Activated CD4-positive, alpha-beta T cell treated with anti-CD3 and anti-CD28 coated beads, Interleukin-2, amount 50 U/mL, for 16 hours (primary cell): ENCODE measurements at regions not wholly inside any gene's neighbourhood (a gene's known extent, or its start where the extent isn't known, plus 50 kb on each side); places are given as distances from the start of the nearest gene placed in this dataset.
A peak's percentile ranks its signal among the peaks of the same experiment; 100 is the strongest.

Experiments used
- DNase-seq: peaks from one replicate; pipeline ENCODE4 v3.0.0-alpha.2; 2020

DNA sequence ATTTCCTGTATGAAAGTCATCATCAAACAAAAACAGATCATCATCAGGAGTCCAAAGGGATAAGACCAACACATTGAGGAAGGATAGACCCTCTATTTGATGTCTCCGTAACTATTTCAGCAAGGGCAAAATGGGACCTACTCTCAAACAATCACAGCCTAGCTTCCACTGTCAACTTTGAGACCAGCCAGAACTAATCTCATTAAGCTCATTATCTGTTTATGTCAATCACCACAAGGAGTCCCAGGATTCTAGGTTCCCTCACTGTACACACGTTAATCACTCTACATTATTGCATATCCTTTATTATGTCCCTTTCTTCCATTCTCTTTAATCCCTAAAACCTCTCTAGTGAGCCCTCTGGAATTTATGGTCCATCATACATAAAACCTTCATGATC, 370.3 kb upstream of the LINC00305 start:
- DNase-seq, result no peak

DNA sequence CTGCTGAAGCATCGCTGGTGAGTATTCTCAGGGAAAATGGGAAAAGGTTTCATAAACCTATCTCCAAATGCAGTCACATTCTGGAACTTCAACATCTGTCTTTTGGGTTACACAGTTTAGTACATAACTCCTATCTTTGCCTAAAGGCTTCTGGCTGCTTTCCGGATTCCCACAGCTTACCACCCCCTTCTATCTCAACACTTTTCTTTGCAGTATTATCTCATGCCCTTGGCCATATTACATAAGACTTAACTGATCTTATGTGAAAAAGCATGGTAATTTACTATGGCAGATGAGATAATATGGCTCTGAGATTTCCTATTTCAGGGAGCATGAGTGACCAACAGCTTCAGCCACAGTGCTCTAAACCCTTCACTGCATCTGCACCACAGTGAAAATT, 369.3 kb upstream of the LINC00305 start:
- no peak for DNase-seq

DNA sequence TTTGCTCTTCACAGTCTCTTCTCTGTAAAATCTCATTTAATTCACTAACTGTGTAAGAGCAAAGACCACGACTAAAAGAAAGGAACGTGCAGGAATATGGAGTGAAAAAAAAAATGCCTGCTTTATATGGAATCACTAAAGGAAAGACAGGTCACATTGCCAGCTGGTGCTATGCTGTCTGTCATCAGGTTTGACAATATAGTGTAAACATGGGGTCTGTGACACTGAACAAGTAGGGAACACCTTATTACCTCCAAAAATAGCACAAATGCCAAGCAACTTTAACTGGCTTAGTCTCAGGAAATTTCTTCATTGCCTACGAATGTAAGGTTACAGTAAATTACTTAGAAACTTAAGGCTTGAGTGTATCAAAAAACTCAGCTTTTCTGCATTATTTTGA, 364.5 kb upstream of the LINC00305 start:
- DNase-seq, result no peak

DNA sequence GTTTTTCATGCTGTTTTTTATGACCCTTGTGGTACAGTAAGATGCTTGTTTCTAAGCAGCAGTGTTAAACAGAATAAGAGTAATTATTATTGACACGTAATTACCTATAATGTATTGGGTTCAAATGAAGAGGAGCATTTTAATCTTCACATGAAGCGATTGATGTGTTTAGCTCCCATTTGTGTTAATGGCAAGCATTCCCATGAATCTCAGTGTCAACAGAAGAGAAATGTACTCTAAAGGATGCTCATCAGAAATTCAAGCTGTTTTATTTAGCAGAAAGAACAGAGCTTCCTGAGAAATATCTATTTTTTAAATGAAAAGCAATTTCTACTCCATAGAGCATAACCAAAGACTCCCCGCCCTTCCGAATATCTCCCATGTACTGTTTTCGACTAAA, 341.3 kb upstream of the LINC00305 start:
- no peak for DNase-seq

DNA sequence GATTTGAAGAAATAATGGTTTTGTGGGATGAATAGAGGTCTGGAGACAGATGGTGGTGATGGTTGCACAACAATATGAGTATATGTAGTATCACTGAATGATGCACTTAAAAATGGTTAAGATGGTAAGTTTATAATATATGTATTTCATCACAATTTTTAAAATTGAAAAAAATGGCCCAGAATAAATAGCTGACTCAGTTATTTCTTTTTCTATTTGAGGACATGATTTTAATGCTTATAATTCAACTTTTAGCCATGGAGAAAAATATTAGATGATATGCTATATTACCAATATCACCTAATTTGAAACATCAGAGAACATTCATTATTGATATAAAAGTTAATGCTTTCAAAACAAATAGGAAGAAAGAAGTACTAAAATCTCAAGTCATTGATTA, 339.8 kb upstream of the LINC00305 start:
- no peak for DNase-seq

DNA sequence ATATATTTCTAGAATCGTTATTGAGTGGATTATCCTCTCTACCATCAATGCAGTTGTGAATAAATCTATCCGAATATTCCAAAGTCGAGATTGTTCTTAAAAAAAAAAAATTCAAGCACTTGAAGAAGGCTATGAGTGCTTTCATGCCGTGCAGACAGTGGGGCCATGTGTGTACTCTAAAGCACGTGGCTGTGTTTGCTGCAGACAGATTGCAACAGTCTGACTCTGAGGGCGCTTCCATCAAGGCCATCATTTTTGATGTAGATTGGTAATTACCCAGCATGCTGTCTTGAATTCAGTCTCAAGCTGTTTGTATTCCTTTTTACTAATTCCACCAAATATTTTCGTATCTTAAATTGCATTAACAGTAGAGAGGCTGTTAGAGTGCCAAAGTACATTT, 325.9 kb upstream of the LINC00305 start:
- DNase-seq, result no peak

DNA sequence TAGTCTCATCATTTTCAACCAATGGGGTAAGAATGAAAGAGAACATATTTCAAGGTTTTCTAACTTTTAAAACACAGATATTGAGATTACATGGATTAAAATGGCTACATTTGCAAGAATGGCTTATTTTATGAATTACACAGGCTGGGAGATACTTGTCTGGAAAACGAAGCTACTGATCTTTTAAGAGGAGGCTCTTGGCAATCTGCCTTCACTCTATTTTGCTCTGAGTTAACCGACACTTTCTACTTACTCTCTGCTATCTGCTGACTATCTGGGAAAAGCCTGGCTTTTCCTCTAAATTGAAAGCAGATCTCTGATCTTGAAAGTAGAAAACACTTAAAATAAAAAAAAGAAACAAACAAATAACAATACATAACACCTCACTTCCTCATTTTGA, 325.4 kb upstream of the LINC00305 start:
- DNase-seq, result no peak

DNA sequence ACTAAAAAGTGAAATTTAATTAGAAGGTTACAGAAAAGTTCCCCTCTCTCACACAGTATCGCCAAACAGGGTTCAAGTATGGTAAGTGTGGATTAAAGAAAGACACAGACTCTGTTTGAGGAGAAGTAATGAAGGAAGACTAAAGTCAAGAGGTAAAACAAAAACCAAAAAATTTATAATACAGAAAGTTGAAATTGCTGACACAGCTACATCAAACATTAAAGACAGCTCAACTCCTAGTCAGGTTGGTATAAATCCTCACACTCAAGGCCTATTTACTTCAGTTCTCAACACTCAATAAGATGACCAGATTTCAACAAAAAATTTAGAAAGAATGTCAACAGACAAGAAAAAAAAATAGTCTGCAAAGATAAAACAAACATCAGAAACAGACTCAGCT, 300.5 kb upstream of the LINC00305 start:
- DNase-seq, result no peak

DNA sequence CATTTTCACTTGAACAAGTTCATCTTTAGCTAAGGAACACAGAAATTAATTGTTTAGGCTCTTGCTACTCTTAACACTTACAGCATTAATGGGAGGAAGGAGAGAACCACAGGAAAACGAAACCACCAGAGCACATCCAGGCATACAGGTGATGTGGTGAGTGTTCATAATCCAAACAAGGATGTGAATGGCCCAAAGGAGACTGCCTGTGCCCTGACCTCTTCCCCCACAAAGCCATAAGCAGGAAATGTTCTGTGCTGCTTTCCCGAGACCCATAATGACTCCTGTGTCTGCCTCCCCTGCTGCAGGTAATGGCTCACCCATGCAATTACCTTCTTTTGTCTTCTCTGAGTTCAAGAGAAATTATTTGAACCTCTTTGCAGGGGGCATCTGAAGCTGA, 295.9 kb upstream of the LINC00305 start:
- DNase-seq, result no peak

DNA sequence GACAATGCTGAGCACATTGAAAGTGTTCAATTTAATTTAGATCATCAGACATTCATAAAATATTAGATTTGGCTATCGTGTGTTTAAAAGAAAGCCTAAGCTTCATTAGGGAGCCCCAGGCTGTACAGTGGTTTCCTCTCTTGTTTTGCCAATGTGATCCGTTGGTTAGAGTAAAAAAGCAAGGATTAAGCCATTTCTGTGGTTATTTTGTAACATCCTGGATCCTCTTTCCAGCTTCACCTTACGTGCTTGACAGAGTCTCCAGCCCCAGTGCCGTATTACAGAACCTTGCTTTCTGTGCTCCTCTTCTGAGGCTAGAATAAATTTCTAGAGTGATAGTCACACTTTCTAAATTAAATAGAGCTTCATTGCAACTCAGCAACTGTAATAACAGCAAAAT, 289.3 kb upstream of the LINC00305 start:
- DNase-seq, result no peak

DNA sequence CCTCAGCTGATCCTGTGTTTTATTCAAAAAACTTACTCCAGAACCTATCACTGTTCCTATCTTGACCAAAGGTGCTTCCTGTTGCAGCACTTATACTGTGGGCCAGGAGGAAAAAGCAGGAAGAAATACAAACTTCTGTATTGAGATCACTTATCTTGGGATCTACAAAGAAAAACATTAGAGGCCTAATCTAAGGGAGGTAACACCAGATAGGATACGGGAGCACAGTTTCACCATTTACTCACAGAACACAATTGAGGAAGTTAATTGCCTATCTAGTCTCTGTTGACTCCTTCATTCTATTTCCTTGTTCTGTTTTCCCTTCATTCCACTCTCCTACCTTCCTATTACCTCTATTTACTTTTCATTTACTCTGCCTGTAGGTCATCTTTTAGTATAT, 287.2 kb upstream of the LINC00305 start:
- DNase-seq, result no peak

DNA sequence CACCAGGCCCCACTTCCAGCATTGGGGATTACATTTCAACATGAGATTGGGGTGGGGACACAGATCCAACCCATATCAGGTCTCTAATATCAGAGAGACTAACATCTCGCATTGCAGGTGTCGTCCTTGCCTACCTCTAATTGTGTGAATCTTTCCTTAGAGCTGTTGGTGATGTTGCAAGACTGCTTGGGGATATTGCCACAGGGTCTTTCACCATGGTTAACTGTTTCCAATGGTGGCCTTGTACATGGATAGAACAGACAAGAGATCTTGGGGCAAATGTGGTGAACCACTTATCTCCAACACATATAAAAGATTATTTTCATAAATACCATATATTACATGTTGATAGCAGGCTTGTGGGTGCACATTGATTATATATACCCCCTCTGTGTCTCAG, 270.3 kb upstream of the LINC00305 start:
- no peak for DNase-seq

DNA sequence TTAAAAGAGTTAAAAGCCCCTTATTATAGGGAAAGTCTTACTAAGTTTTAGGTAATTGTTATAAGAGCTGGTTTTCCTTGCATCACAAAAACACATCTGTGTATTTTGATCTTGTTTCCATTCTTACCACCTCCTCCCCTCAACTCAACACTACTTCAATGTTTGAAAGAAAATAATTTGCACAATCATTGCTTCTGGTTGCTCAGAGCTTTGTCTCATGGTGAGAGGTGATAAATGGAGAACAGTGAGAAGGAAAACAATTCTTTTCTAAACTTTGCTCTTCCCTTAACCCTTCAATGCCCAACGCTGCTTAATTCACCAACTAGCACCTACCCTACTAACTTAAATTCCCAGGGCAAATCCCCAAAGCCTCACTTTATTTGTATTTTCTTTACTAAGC, 268.1 kb upstream of the LINC00305 start:
- DNase-seq, result no peak

DNA sequence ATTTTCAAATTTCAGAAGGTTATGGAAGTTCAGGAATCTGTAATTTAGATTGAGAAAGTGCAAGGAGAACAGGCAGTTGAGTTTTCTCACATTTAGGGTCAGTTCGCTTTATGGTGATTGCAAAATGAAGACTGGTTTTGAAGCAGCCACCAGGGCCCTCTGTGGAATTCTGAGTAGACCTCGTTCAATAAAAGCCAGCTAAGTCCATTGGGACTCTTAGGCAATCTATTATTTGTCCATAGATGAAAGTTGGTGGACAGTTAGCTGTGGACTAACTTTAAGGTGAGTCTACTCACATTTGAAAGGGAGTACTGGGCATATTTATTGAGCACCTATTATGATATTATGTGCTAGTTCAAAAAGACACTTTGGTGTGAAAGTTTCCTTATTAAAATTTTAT, 266.3 kb upstream of the LINC00305 start:
- no peak for DNase-seq

DNA sequence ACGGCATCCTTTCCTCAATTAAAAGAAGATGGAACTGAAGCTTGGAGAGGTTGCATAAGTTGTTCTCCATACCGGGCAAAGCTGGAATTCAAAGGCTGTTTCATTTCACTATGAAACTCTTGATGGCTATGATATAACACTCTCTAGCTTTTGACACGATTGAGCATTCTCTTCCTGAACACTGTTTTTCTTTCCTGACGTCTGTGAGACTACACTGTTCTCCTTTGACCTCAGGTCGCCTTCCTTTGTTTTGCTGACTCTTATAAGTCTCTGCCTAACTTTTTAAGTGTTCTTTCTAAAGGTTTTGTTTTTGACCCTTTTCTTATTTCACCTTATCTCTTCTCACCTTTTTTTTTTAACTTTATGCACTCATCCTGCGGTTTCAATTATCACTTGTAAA, 261.8 kb upstream of the LINC00305 start:
- no peak for DNase-seq

DNA sequence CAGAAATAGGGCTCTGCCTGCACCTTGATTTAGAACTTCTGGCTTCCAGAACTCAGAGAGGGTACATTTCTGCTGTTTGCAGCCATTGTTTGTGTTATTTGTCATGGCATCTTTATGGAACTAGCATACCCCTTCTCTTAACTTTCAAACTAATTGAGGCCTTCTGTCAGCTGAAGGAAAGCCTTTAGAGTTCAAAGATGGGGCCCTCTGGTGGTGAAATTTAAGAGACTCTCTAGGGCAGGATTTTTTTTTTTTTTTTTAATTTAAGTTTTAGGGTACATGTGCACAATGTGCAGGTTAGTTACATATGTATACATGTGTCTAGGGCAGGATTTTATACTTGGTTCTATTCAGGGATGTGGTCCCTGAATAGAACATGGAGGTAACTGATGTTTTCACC, 260.6 kb upstream of the LINC00305 start:
- peak; percentile 6 for DNase-seq

DNA sequence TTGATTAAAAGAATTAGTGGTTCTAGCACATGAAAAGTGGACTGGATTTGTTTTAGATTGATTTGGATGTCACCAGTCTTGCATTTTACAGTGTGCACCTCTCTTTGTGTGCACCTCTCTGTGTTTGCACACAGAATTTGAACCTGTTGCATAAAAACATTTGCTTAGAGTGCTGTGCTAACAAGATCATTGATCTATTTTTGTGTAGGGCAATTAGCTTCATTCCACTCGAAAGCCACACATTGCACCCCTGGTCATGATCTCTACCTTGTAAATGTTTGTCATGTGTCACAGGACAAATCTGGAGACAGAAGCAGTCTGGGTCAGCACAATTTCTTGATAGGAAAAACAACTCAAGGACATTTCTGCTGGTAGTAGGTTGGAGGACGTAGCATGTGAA, 258.7 kb upstream of the LINC00305 start:
- no peak for DNase-seq

DNA sequence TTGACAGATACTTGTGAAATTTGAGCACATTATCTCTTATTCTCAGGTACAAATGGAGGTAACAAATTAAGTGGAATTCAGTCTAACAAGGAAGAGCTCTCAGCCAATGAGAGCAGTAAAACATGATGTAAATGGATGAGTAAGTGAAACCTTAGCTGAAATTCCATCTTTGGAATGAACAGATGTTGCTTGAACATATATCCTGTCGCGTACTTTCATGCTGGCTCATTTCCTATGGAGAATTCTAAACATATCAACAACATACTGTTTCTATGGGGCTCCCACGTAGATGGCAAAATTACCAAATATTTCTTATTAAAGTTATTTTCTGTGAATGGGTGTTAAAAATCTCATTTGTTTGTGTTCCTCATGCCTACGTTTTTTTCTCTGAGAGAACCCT, 256.3 kb upstream of the LINC00305 start:
- DNase-seq, result no peak

DNA sequence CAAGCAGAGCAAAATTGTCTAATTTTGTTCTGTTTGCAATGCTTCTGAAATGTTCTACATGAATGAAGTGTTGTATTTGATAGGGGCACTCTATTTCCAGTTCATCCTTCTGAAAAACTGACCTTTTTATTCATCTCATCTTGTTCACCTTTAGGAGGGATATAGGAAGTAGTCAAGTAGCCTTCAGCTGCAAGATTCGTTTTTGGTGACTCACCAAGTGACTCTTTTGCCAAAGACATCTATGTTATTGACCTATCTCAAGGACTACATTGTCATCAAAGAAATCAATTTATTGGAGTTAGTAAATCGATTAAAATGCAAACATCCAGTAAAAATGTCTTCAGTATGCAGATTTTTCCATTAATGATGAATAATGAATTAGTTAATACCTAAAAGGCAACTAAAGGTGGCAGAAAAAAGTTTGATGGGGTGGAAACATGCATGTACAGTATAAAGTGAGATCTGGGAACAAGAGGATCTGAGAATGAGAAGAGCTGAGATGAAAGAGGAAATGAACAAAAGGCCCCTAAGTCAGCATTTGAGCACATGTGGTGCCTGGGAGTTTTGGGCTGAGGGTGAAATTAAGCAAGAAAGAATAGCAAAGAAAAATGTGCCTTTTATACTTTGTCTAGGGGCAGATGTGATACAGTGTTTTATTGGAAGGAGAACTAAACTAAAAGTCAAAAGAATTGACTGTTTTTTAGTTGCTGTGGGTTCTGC, 255.1 kb upstream of the LINC00305 start:
- DNase-seq, result no peak

DNA sequence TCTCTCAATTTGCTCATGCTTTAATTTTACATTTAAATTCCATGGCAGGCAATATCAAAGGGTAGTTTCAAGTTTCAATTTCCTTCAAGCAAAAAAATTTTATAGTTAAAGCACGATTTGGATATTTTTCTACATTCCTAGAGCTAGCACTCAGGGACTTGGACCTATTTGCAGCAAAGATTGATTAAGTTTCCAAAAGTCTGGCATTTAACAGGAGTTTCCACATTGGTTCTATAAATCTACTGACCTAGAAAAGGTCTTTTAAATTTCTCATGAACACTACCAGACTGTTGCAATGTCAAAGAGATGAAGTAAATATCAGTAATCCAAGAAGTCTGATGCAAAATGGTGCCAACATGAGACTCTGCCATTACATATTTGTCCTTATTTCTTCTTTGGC, 253.7 kb upstream of the LINC00305 start:
- no peak for DNase-seq

DNA sequence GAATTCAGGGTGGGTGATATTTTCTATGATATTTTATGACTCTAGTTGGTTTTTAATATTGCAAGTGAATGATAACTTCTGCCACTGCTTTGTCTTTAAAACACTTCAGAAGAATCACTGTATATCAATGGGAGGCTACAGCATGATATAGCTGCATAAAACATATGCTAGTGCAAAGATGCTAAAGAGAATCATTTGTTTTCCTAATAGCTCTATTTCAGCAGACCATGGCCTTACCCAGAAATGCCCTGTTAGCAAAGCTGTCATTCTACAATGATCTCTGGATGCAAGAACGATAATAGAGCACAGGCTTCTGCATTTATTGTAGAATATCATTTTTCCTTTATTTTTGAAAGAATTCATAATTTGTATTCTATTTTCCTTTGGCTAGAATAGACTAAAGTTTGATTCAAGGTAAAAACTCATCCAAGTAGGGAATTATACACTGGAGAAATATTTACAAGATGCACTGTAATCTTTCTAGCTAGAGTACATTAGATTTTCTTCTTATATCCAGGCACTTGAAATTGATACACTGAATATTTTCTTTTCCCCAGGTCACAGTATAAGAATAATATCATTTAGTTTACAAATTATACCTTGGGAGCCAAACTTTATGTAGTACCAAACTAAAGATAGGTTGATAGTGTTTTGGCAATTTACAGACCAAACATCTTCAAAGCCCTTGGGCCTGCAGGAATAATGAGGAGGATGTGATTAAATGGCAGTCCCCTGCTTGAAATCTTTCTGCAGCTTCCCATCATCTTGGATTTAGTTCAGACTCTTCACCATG, 252.6 kb upstream of the LINC00305 start:
- DNase-seq, result no peak

DNA sequence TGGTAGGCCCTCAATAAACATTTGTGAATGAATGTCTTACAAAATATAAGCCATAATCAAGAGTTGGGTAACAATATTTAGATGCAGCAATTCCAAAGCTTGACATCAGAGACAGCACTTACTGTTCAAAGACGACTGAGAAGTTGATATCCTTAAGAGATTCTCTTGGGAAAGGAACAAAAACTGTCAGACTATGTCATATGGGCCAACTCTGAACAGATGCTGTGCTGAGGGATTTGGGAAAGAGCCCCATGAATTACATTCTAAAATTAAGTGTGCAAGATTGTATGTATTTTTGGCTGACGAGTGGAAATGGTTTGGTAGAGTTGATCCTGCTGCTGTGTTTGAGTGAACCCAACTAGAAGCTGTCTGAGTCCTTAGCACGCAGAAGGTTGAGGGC, 250.7 kb upstream of the LINC00305 start:
- no peak for DNase-seq

DNA sequence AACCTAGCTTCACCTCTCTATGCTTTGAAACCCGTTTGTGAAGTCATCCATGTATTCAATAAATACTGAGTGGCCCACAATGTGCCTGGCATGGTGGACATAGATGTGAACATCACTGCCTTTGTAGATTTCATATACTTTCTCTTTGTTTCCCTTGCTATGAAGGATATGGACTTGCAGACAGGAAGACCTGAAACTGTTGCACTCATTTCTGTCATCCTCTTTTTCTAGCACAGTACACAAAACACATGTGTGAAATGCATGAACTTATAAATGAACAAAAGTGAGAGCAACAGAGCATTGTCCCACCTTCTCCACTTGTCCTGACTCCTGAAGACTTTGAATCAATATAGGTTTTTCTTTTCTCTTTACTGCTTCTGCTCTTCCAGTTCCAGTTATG, 249.4 kb upstream of the LINC00305 start:
- no peak for DNase-seq

DNA sequence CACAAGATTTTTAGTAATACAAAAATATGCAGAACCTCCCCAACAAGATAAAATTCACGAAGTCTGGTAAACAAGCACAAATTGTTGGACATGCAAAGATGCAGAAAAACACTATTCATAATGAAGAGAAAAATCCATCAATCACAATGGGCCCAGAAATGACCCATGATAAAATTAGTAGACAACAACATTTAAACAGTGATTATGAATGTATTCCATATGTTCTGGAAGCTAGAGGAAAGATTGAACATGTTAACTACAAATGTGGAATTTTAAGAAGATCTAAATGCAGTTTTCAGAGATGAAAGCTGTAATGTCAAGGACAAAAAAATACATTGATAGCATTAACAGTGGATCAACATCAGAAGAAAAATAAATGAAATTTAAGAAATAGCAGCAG, 243.3 kb upstream of the LINC00305 start:
- no peak for DNase-seq

DNA sequence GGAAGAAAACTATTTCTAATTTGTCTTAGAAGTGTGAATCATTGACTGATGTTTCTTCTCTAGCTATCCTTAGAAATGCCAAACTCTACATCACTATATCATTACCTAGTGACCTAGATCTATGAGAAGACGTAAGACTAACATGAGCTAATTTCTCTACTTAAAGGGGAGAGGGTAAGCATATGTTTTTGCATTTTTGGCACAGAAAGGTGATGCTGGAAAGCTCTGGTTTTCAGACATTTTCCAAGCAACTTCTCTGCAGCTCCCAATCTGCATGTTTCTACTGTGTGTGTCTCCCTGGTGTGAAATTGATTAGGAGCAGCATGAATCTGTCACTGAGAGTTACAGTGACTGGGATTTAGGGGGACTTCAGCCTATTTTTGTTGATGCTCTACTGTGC, 235.2 kb upstream of the LINC00305 start:
- no peak for DNase-seq
